HFFc6 (cell line): ENCODE measurements at regions not wholly inside any gene's neighbourhood (a gene's known extent, or its start where the extent isn't known, plus 50 kb on each side); places are given as distances from the start of the nearest gene placed in this dataset.

Experiments
- DNase-seq: peaks from one replicate; pipeline ENCODE4 v3.0.0-alpha.2; 2018
- H3K27ac Mint-ChIP-seq: 2 replicates; pipeline ENCODE4 v1.8.0; 2020; ENCODE audit warnings: mild to moderate bottlenecking, mixed read lengths
- H3K27me3 Mint-ChIP-seq: 2 replicates; pipeline ENCODE4 v1.8.0; 2021; ENCODE audit warnings: mild to moderate bottlenecking, moderate library complexity, mixed read lengths; ENCODE audit not compliant: insufficient read depth
- H3K36me3 Mint-ChIP-seq: 2 replicates; pipeline ENCODE4 v1.8.0; 2021; ENCODE audit warnings: low read depth, mixed read lengths
- H3K4me1 Mint-ChIP-seq: 2 replicates; pipeline ENCODE4 v1.8.0; 2020; ENCODE audit warnings: low read depth, mixed read lengths
- H3K4me3 Mint-ChIP-seq: 2 replicates; pipeline ENCODE4 v1.8.0; 2020; ENCODE audit warnings: mild to moderate bottlenecking, moderate library complexity, mixed read lengths
- H3K9me3 Mint-ChIP-seq: 2 replicates; pipeline ENCODE4 v1.8.0; 2020; ENCODE audit warnings: mild to moderate bottlenecking, mixed read lengths
- TF ChIP-seq, protein P1 (sequence below): fragments of 200-600 bp; sonication (generic); IDR thresholded peaks from 2 replicates; pipeline ENCODE4 v1.5.0; 2021; ENCODE audit warnings: antibody characterized with exemption, mild to moderate bottlenecking

DNA sequence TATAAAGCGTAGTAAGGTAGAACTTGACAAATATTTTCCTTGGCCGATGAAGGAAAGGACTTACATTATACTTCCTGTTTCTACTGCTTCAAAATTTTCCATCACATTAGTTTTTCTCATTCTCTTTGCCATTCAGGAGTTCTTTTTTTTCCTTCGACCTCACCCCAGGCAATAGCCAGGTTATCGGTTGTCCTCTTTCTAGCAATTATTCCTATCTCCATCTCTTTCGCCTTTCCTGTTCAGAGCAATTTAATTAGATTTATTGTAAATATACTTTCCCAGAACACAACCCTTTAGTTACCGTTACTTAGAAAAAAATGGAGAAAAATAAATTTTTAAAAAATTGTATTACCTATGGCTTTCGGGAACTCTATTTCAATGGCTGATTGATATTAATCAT is 205.2 kb downstream of the KCNJ2 start:
- Mint-ChIP-seq H3K27me3 (no peaks in the 10 kb centered on the region), H3K4me3 (no peak overlapping the region), H3K27ac (no peak overlapping the region), H3K9me3 (peaks cover 36% of the 10 kb centered on the region), H3K36me3 (no peaks in the 10 kb centered on the region; the same call in 1 of the 2 replicates), H3K4me1 (no peaks in the 10 kb centered on the region)
- DNase-seq: no peak
- TF ChIP-seq, protein P1, sequence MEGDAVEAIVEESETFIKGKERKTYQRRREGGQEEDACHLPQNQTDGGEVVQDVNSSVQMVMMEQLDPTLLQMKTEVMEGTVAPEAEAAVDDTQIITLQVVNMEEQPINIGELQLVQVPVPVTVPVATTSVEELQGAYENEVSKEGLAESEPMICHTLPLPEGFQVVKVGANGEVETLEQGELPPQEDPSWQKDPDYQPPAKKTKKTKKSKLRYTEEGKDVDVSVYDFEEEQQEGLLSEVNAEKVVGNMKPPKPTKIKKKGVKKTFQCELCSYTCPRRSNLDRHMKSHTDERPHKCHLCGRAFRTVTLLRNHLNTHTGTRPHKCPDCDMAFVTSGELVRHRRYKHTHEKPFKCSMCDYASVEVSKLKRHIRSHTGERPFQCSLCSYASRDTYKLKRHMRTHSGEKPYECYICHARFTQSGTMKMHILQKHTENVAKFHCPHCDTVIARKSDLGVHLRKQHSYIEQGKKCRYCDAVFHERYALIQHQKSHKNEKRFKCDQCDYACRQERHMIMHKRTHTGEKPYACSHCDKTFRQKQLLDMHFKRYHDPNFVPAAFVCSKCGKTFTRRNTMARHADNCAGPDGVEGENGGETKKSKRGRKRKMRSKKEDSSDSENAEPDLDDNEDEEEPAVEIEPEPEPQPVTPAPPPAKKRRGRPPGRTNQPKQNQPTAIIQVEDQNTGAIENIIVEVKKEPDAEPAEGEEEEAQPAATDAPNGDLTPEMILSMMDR: no peak

DNA sequence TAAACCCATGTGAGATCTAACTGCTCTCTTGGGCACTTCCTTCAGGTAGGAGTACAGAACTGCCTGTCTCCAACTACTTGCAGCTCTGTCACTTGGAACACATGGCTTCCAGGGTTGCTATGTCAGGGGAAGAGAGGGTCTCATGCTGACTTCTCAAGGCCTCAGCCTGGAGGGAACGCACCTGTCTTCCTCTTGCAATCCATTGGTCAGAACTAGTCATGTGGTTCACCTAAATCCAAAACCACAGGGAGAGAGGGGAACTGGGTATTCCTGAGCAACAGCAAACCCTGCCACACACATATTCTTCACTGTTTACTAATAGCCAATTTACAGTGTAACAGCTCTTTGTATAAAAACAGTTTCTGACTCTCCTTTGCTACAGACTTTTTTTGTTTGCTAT is 206.1 kb downstream of the KCNJ2 start:
- Mint-ChIP-seq H3K36me3 (no peaks in the 10 kb centered on the region; the same call in 1 of the 2 replicates), H3K27ac (no peak overlapping the region), H3K4me3 (no peak overlapping the region), H3K9me3 (peaks cover 34% of the 10 kb centered on the region), H3K4me1 (no peaks in the 10 kb centered on the region), H3K27me3 (no peaks in the 10 kb centered on the region)
- TF ChIP-seq, protein P1: no peak
- DNase-seq: no peak

DNA sequence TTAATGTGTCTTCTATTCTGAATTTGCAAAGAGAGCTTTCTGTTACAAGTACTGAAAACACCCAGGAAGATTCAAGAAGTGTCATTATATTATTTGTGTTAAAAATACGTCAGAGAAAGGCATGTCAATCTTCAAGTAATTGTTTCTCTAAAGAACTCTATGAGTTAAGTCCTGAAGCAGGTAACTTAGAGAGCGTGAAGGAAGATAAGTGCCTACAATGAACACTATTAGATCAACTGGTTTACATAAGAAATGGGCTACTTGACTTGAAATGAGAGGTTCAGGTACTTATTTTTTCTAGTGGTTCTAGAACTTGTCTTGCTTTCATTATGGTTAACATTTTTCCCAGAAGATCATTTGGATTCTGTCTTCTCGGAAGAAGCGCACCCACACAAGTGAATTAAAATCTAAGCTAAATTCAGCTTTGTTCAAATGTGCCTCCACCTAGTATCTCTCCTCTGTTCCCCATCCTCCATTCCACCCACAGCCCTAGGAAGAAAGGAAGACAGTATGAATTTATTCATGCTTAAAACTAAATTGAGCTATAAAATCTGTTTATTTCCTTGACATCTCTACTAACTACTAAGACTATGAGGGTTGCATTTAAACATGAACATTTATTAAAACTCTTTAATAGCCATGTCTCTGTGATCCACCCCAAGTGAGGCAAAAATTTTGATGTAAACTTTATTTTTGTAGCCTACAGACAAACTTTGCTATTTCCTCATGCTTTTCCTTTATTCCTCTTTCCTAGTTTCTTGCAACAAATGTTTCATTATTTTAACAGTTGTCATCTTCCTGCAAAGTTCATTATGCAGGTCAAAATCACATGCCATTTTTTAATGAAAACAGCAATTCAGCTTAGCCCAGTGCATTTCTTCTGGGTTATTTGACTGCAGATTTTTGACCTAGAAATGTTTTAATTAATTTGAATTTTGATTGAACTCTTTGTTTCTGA is 206.8 kb downstream of the KCNJ2 start:
- no peak overlapping the region for H3K4me3 Mint-ChIP-seq
- no peaks in the 10 kb centered on the region for H3K27me3 Mint-ChIP-seq
- no peak overlapping the region for H3K27ac Mint-ChIP-seq
- H3K9me3 Mint-ChIP-seq: peaks cover 32% of the 10 kb centered on the region
- no peak for DNase-seq
- H3K36me3 Mint-ChIP-seq: no peaks in the 10 kb centered on the region; the same call in 1 of the 2 replicates
- no peaks in the 10 kb centered on the region for H3K4me1 Mint-ChIP-seq
- TF ChIP-seq, protein P1: no peak

DNA sequence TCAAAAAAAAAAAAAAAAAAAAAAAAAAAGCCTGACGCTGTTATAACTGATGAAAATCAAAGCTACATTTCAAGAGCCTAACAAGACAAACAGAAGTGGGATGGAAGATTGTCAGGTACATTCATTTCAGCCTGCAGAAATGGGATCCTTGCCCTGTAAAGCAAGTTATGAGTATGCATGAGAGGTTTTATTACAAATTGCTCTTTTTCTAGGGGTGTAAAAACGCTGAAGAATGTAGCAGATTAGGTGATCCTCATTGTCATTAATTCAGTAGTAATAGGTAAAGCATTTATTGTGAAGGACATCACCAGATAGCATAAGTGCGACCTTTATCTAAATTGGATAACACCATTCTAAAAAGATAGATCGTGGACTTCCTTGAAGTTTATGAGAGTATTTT is 208.3 kb downstream of the KCNJ2 start:
- TF ChIP-seq, protein P1: no peak
- no peaks in the 10 kb centered on the region for H3K4me1 Mint-ChIP-seq
- H3K9me3 Mint-ChIP-seq: peaks cover 29% of the 10 kb centered on the region
- H3K27ac Mint-ChIP-seq: no peak overlapping the region
- H3K36me3 Mint-ChIP-seq: no peaks in the 10 kb centered on the region; the same call in 1 of the 2 replicates
- no peak for DNase-seq
- H3K4me3 Mint-ChIP-seq: no peak overlapping the region
- H3K27me3 Mint-ChIP-seq: no peaks in the 10 kb centered on the region

DNA sequence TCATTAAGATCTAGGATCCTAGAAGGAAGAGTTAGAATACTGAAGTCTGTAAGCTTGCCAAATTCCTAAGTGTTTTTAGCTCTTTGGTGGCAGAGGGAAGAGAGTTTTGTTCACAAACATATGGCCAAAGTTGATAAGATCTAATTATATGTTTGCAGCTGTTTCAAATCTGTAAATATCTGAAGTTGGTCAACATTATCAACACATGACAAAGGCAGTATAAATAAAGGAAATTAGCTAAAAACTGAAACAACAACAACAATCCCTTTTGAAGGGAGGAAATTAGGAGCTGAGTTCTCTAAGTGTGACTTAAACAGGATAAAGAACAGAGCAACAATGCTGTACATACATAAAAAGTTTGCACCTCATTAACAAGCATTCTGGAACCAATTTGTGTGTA is 208.7 kb downstream of the KCNJ2 start:
- Mint-ChIP-seq H3K36me3 (no peaks in the 10 kb centered on the region; the same call in 1 of the 2 replicates), H3K9me3 (peaks cover 27% of the 10 kb centered on the region), H3K27ac (no peak overlapping the region), H3K4me3 (no peak overlapping the region), H3K4me1 (no peaks in the 10 kb centered on the region), H3K27me3 (no peaks in the 10 kb centered on the region)
- DNase-seq: no peak
- TF ChIP-seq, protein P1: no peak
